Endodermal cell (in vitro differentiated cells): ENCODE measurements at regions not wholly inside any gene's neighbourhood (a gene's known extent, or its start where the extent isn't known, plus 50 kb on each side); places are given as distances from the start of the nearest gene placed in this dataset.

Source experiments
- DNase-seq: peaks from one replicate; pipeline ENCODE4 v3.0.0-alpha.2; 2017
- H3K27ac ChIP-seq: 2 replicates; pipeline ENCODE4 v1.5.1; 2013; ENCODE audit warnings: mild to moderate bottlenecking, low read depth, low read length, moderate library complexity
- H3K27me3 ChIP-seq: 2 replicates; pipeline ENCODE4 v1.6.1; 2013; ENCODE audit warnings: mild to moderate bottlenecking, low read length, moderate library complexity; ENCODE audit not compliant: insufficient read depth, control insufficient read depth, poor library complexity, severe bottlenecking
- H3K36me3 ChIP-seq: 2 replicates; pipeline ENCODE4 v1.7.0; 2013; ENCODE audit warnings: mild to moderate bottlenecking, low read length, moderate library complexity; ENCODE audit not compliant: control insufficient read depth, insufficient read depth
- H3K4me1 ChIP-seq: one replicate; pipeline ENCODE4 v1.7.0; 2013; ENCODE audit warnings: low read length; ENCODE audit not compliant: control insufficient read depth, insufficient read depth
- H3K4me3 ChIP-seq: 2 replicates; pipeline ENCODE4 v1.5.1; 2013; ENCODE audit warnings: mild to moderate bottlenecking, low read length, moderate library complexity
- H3K9ac ChIP-seq: 2 replicates; pipeline ENCODE4 v1.6.1; 2013; ENCODE audit warnings: mild to moderate bottlenecking, low read length, moderate library complexity; ENCODE audit not compliant: poor library complexity, severe bottlenecking; ENCODE audit errors: extremely low read depth
- H3K9me3 ChIP-seq: 2 replicates; pipeline ENCODE4 v1.6.1; 2013; ENCODE audit warnings: mild to moderate bottlenecking, low read length, moderate library complexity; ENCODE audit not compliant: control insufficient read depth
- H3K27ac Mint-ChIP-seq: 2 replicates; pipeline ENCODE4 v1.8.0; 2020; ENCODE audit warnings: mixed read lengths
- H3K27me3 Mint-ChIP-seq: 2 replicates; pipeline ENCODE4 v1.8.0; 2021; ENCODE audit warnings: mild to moderate bottlenecking, mixed read lengths; ENCODE audit not compliant: insufficient read depth
- H3K36me3 Mint-ChIP-seq: 2 replicates; pipeline ENCODE4 v1.8.0; 2020; ENCODE audit warnings: low read depth, mixed read lengths
- H3K4me1 Mint-ChIP-seq: 2 replicates; pipeline ENCODE4 v1.8.0; 2020; ENCODE audit warnings: mixed read lengths
- H3K4me3 Mint-ChIP-seq: 2 replicates; pipeline ENCODE4 v1.8.0; 2020; ENCODE audit warnings: mild to moderate bottlenecking, moderate library complexity, mixed read lengths
- H3K9me3 Mint-ChIP-seq: 2 replicates; pipeline ENCODE4 v1.8.0; 2020; ENCODE audit warnings: mild to moderate bottlenecking, mixed read lengths
- WGBS, 2 experiments: methylation state at CpG; one replicate each; pipeline versions ENCODE4 v1.1.5 to v1.1.7; 2013; ENCODE audit warnings: missing lambda C conversion rate in 2 of 2, mixed read lengths in 1 of 2; ENCODE audit not compliant: insufficient coverage in 1 of 2, insufficient read length in 1 of 2; 5-methylcytosine and 5-hydroxymethylcytosine counted together
- TF ChIP-seq, protein P1 (sequence below): fragments of 200-600 bp; sonication (generic); conservative IDR thresholded peaks from 2 replicates; pipeline ENCODE4 v1.5.0; 2021; ENCODE audit warnings: antibody characterized with exemption, mild to moderate bottlenecking

- Mint-ChIP-seq H3K9me3 (peaks cover 30% of the 10 kb centered on the region), H3K4me3 (no peak overlapping the region), H3K36me3 (no peaks in the 10 kb centered on the region), H3K27ac (no peak overlapping the region), H3K4me1 (peaks cover 2% of the 10 kb centered on the region), H3K27me3 (peaks cover 2% of the 10 kb centered on the region)
- H3K4me1 ChIP-seq: no peaks in the 10 kb centered on the region
- H3K4me3 ChIP-seq: no peak overlapping the region
- H3K36me3 ChIP-seq: no peaks in the 10 kb centered on the region
- DNase-seq: no peak
- H3K9me3 ChIP-seq: peaks cover 16% of the 10 kb centered on the region
- H3K9ac ChIP-seq: no peak overlapping the region
- H3K27ac ChIP-seq: no peak overlapping the region
- 87 to 92% methylated on average over 2 to 3 of the region's 3 CpGs for WGBS, 2 experiments
- no peaks in the 10 kb centered on the region for H3K27me3 ChIP-seq
- TF ChIP-seq, protein P1, sequence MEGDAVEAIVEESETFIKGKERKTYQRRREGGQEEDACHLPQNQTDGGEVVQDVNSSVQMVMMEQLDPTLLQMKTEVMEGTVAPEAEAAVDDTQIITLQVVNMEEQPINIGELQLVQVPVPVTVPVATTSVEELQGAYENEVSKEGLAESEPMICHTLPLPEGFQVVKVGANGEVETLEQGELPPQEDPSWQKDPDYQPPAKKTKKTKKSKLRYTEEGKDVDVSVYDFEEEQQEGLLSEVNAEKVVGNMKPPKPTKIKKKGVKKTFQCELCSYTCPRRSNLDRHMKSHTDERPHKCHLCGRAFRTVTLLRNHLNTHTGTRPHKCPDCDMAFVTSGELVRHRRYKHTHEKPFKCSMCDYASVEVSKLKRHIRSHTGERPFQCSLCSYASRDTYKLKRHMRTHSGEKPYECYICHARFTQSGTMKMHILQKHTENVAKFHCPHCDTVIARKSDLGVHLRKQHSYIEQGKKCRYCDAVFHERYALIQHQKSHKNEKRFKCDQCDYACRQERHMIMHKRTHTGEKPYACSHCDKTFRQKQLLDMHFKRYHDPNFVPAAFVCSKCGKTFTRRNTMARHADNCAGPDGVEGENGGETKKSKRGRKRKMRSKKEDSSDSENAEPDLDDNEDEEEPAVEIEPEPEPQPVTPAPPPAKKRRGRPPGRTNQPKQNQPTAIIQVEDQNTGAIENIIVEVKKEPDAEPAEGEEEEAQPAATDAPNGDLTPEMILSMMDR: no peak
Observed at GRCh38 chr11:106158406-106158805, 80.9 kb downstream of the AASDHPPT start.

- TF ChIP-seq, protein P1: no peak
Observed at GRCh38 chr11:106159836-106160235, 82.4 kb downstream of the AASDHPPT start.

GRCh38 chr11:106160494-106160893, 83.0 kb downstream of the AASDHPPT start:
- 92 to 98% methylated on average over 4 to 5 of the region's 7 CpGs for WGBS, 2 experiments
- H3K36me3 ChIP-seq: no peaks in the 10 kb centered on the region
- peaks cover 26% of the 10 kb centered on the region for H3K9me3 ChIP-seq
- Mint-ChIP-seq H3K9me3 (peaks cover 41% of the 10 kb centered on the region), H3K4me3 (no peak overlapping the region), H3K27me3 (peaks cover 2% of the 10 kb centered on the region), H3K36me3 (no peaks in the 10 kb centered on the region), H3K4me1 (peaks cover 2% of the 10 kb centered on the region), H3K27ac (no peak overlapping the region)
- TF ChIP-seq, protein P1: no peak
- no peak overlapping the region for H3K9ac ChIP-seq
- H3K4me3 ChIP-seq: no peak overlapping the region
- no peak for DNase-seq
- H3K4me1 ChIP-seq: no peaks in the 10 kb centered on the region
- no peak overlapping the region for H3K27ac ChIP-seq
- H3K27me3 ChIP-seq: no peaks in the 10 kb centered on the region

More at GRCh38 chr11:106159836-106160235, 82.4 kb downstream of the AASDHPPT start:
- no peaks in the 10 kb centered on the region for H3K36me3 Mint-ChIP-seq
- peaks cover 2% of the 10 kb centered on the region for H3K4me1 Mint-ChIP-seq
- no peak overlapping the region for H3K27ac Mint-ChIP-seq
- Histone ChIP-seq H3K36me3 (no peaks in the 10 kb centered on the region), H3K9ac (no peak overlapping the region), H3K4me1 (no peaks in the 10 kb centered on the region), H3K27me3 (no peaks in the 10 kb centered on the region), H3K27ac (no peak overlapping the region), H3K9me3 (peaks cover 19% of the 10 kb centered on the region), H3K4me3 (no peak overlapping the region)
- H3K27me3 Mint-ChIP-seq: peaks cover 2% of the 10 kb centered on the region
- H3K4me3 Mint-ChIP-seq: no peak overlapping the region
- DNase-seq: no peak
- peaks cover 35% of the 10 kb centered on the region for H3K9me3 Mint-ChIP-seq
